Muscle layer of duodenum (tissue), 2 donors: ENCODE measurements at regions not wholly inside any gene's neighbourhood (a gene's known extent, or its start where the extent isn't known, plus 50 kb on each side); places are given as distances from the start of the nearest gene placed in this dataset.

ENCODE experiments used
- H3K27ac ChIP-seq: one replicate; pipeline ENCODE4 v1.7.0; 2013; ENCODE audit warnings: mild to moderate bottlenecking, low read length
- H3K27me3 ChIP-seq: one replicate; pipeline ENCODE4 v1.7.0; 2013; ENCODE audit warnings: low read depth, mild to moderate bottlenecking, control low read depth, low read length
- H3K36me3 ChIP-seq, 2 donors: one replicate each; pipeline ENCODE4 v1.7.0; 2013; ENCODE audit warnings: low read length in 2 of 2, control low read depth in 1 of 2, mild to moderate bottlenecking in 1 of 2; ENCODE audit not compliant: insufficient read depth in 2 of 2, control insufficient read depth in 1 of 2
- H3K4me1 ChIP-seq, 2 donors: one replicate each; pipeline ENCODE4 v1.7.0; 2013; ENCODE audit warnings: low read length in 2 of 2, mild to moderate bottlenecking in 2 of 2, control low read depth in 1 of 2, moderate library complexity in 1 of 2; ENCODE audit not compliant: insufficient read depth in 2 of 2, control insufficient read depth in 1 of 2
- H3K4me3 ChIP-seq, 2 donors: one replicate each; pipeline ENCODE4 v1.7.0; 2013; ENCODE audit warnings: low read length in 2 of 2, low read depth in 1 of 2, mild to moderate bottlenecking in 1 of 2
- H3K9me3 ChIP-seq, 2 donors: one replicate each; pipeline ENCODE4 v1.7.0; 2013; ENCODE audit warnings: low read length in 2 of 2, control low read depth in 1 of 2, mild to moderate bottlenecking in 1 of 2; ENCODE audit not compliant: control insufficient read depth in 1 of 2
- donor health status: healthy.

DNA sequence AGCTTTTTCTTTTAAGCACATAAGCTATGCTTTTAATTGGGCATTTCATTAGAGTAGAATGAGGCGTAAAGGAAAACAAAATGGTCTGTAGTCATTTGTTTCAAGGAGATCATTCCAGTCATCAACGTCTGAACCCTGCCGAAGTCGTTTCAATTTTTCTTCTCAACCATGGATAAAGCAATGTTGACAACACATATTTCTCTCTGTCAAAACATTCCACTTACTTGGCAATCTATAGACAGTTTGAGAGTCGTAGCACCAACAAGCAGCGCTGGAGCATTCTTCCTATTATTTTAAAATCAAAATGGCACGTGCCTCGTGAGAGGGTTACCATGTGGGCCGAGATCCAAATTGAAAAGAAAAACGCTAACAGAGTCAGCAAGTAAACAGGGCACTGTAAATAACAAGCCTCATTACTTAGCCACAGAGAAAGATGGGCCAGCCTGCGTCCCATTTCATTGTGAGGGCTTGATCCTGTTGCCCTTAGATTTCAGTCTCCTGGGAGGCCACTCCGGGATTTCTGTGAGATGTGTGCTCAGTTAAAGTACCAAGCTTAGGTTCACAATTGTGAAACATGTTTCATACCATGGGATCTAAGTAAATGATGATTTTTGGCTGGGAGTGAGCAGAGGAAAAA is 422.9 kb downstream of the DTWD2 start:
- no peaks in the 10 kb centered on the region for H3K36me3 ChIP-seq
- H3K4me1 ChIP-seq = no peaks in the 10 kb centered on the region
- H3K9me3 ChIP-seq = no peaks in the 10 kb centered on the region
- H3K27ac ChIP-seq = no peak overlapping the region
- no peaks in the 10 kb centered on the region for H3K27me3 ChIP-seq
- no peak overlapping the region for H3K4me3 ChIP-seq

DNA sequence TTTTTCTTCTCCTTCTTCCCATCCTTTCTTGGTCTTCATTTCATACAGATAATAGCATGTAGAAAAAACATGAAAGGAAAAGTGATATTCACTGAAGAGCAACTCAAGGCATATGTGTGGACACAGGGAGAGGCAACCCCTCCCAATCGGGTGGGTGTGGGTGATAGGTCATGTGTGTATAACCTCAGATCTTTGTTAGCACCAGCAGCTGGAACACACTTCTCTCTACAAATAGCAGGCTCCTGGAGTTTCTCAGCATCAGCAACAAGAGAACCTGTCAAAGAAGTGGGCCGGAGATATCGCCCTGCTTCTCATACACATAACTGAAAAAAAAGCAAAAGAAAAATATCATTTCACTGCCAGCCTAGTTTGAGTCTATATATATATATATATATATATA is 426.4 kb downstream of the DTWD2 start:
- no peaks in the 10 kb centered on the region for H3K36me3 ChIP-seq
- no peak overlapping the region for H3K27ac ChIP-seq
- no peaks in the 10 kb centered on the region for H3K27me3 ChIP-seq
- no peaks in the 10 kb centered on the region for H3K9me3 ChIP-seq
- no peaks in the 10 kb centered on the region for H3K4me1 ChIP-seq
- H3K4me3 ChIP-seq = no peak overlapping the region

DNA sequence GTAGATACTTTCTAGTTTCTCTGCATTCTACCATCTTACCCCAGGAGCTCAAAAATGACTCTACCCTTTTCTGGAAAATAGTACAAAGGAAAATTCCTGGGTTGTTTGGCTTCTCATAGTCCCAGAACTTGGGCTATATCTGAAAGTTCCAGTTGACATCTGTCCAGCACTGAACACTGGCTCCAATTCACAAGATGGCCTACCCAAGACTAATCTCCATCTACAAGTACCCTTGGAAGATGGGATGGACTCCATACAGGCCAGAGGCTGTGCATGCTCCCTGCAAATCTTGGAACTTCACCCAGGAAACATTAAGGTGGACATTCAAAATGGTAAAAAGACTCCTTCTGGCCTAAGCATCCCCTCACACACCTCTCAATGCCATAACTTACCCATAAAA is 427.1 kb downstream of the DTWD2 start:
- no peak overlapping the region for H3K27ac ChIP-seq
- no peaks in the 10 kb centered on the region for H3K27me3 ChIP-seq
- H3K4me1 ChIP-seq = no peaks in the 10 kb centered on the region
- H3K9me3 ChIP-seq = no peaks in the 10 kb centered on the region
- H3K36me3 ChIP-seq = no peaks in the 10 kb centered on the region
- no peak overlapping the region for H3K4me3 ChIP-seq

- no peaks in the 10 kb centered on the region for H3K4me1 ChIP-seq
- no peak overlapping the region for H3K27ac ChIP-seq
- H3K27me3 ChIP-seq = no peaks in the 10 kb centered on the region
- H3K36me3 ChIP-seq = no peaks in the 10 kb centered on the region
- H3K4me3 ChIP-seq = no peak overlapping the region
- no peaks in the 10 kb centered on the region for H3K9me3 ChIP-seq
Measured at GRCh38 chr5:118558871-118559270, 429.5 kb downstream of the DTWD2 start.

GRCh38 chr5:118557251-118557661 is 431.1 kb downstream of the DTWD2 start:
- H3K9me3 ChIP-seq = no peaks in the 10 kb centered on the region
- H3K27me3 ChIP-seq = no peaks in the 10 kb centered on the region
- H3K36me3 ChIP-seq = no peaks in the 10 kb centered on the region
- H3K4me3 ChIP-seq = no peak overlapping the region
- H3K4me1 ChIP-seq = no peaks in the 10 kb centered on the region
- H3K27ac ChIP-seq = no peak overlapping the region

DNA sequence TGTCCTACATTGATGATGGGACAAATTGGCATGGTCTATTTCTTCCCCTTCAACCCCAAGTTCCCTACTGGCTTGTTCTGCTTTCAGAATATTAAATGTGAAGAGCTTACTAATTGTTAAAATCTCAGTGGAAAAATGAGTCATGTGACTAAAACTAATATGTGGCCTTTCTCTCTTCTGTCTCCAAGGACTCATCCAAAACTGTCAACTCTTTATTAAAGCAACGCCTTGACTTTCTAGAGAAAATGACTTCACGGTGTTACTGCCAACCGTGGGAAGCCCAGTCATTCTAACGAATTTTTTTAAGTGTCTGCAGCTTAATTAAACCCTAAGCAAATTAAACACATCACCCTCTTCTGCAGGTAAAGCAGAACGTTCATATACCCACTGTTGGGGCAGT is 431.6 kb downstream of the DTWD2 start:
- H3K27me3 ChIP-seq = no peaks in the 10 kb centered on the region
- H3K36me3 ChIP-seq = no peaks in the 10 kb centered on the region
- no peak overlapping the region for H3K27ac ChIP-seq
- H3K4me1 ChIP-seq = no peaks in the 10 kb centered on the region
- H3K9me3 ChIP-seq = no peaks in the 10 kb centered on the region
- no peak overlapping the region for H3K4me3 ChIP-seq

- no peaks in the 10 kb centered on the region for H3K4me1 ChIP-seq
- H3K36me3 ChIP-seq = no peaks in the 10 kb centered on the region
- H3K27me3 ChIP-seq = no peaks in the 10 kb centered on the region
- H3K9me3 ChIP-seq = no peaks in the 10 kb centered on the region
- no peak overlapping the region for H3K4me3 ChIP-seq
- no peak overlapping the region for H3K27ac ChIP-seq
Measured at GRCh38 chr5:118555727-118556126, 432.6 kb downstream of the DTWD2 start.

- no peak overlapping the region for H3K4me3 ChIP-seq
Measured at GRCh38 chr5:118554981-118555380, 433.4 kb downstream of the DTWD2 start.

DNA sequence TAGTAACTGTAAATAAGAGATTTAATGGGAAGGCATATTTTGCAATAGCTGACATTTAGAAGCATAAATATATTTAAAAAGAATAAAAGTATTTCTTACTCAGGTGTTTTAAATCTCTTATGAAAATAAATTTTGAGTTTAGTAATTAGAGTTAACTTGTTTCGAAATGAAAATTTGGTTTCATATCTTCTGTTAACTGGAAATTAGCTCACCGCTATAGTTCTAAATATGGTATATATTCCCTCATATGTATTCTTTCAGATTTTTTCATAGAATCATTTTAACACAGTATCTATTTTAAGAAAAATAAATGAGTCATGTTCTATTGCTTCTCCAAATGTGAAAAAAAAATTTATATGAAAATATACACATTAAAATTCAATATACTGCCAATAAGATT is 434.1 kb downstream of the DTWD2 start:
- H3K27me3 ChIP-seq = no peaks in the 10 kb centered on the region
- H3K4me3 ChIP-seq = no peak overlapping the region
- H3K36me3 ChIP-seq = no peaks in the 10 kb centered on the region
- H3K4me1 ChIP-seq = no peaks in the 10 kb centered on the region
- no peak overlapping the region for H3K27ac ChIP-seq
- no peaks in the 10 kb centered on the region for H3K9me3 ChIP-seq

More at GRCh38 chr5:118554981-118555380, 433.4 kb downstream of the DTWD2 start:
- H3K4me1 ChIP-seq = no peaks in the 10 kb centered on the region
- H3K9me3 ChIP-seq = no peaks in the 10 kb centered on the region
- H3K27me3 ChIP-seq = no peaks in the 10 kb centered on the region
- H3K27ac ChIP-seq = no peak overlapping the region
- no peaks in the 10 kb centered on the region for H3K36me3 ChIP-seq

GRCh38 chr5:118553662-118554061 is 434.7 kb downstream of the DTWD2 start:
- Histone ChIP-seq H3K4me3 (no peak overlapping the region), H3K27ac (no peak overlapping the region), H3K36me3 (no peaks in the 10 kb centered on the region), H3K27me3 (no peaks in the 10 kb centered on the region), H3K4me1 (no peaks in the 10 kb centered on the region), H3K9me3 (no peaks in the 10 kb centered on the region)

GRCh38 chr5:118552731-118553360 is 435.5 kb downstream of the DTWD2 start:
- no peaks in the 10 kb centered on the region for H3K4me1 ChIP-seq
- no peaks in the 10 kb centered on the region for H3K9me3 ChIP-seq
- no peak overlapping the region for H3K4me3 ChIP-seq
- no peaks in the 10 kb centered on the region for H3K36me3 ChIP-seq
- H3K27ac ChIP-seq = no peak overlapping the region
- no peaks in the 10 kb centered on the region for H3K27me3 ChIP-seq

DNA sequence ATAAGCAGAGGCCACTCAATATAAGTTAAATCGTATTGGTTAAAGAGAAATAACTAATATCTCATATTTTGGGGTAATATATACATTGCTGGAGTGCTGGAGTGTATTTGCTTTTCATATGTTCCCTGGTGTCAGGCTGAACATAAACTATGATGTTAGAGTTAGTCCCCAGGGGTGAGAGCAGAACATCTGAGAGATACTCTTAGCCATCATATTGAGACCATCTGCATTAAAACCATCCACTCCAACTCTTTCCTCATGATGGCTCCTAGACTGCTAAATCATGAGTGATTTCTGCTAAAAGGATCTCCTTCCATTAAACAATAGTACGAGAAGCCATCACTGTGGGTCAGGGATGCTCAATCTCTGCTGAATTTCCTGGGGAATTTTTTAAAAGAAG is 436.2 kb downstream of the DTWD2 start:
- H3K27ac ChIP-seq = no peak overlapping the region
- no peaks in the 10 kb centered on the region for H3K27me3 ChIP-seq
- H3K4me3 ChIP-seq = no peak overlapping the region
- H3K9me3 ChIP-seq = no peaks in the 10 kb centered on the region
- H3K36me3 ChIP-seq = no peaks in the 10 kb centered on the region
- no peaks in the 10 kb centered on the region for H3K4me1 ChIP-seq
